HG02884 (cell line): ENCODE measurements at regions not wholly inside any gene's neighbourhood (a gene's known extent, or its start where the extent isn't known, plus 50 kb on each side); places are given as distances from the start of the nearest gene placed in this dataset.
"Not testable (repeated sequence)": the region's sequence is repeated elsewhere in the genome, so short reads cannot be mapped to it uniquely, and the experiment has no call there.

Experiments
- ATAC-seq: cut with Tn5 transposase; IDR thresholded peaks from one replicate; pipeline ENCODE4 v1.9.1; 2021; ENCODE audit warnings: mild to moderate bottlenecking, moderate library complexity; ENCODE audit not compliant: unreplicated experiment

- ATAC-seq, result not testable (repeated sequence)
Observed at GRCh38 chr9:67312504-67312903, 320.2 kb upstream of the SPATA31A3 start.

DNA sequence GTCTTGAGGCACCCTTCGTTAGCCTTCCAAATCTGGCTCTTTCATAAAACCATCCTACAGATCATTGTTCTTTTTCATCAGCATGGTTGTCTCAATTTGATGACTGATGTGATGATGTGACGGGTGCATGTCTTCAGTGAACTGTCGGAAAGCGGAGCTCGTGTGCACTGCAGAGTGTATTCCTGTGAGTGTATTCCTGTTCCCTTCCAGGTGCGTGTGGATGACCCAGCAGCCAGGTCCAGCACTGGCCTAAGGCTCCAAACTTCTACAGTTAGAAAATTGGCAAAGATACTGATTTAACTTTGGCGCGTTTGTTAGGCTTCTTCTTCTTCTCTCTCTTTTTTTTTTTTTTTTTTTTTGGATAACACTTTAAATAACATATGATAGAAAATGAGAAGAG, 314.8 kb upstream of the SPATA31A3 start:
- ATAC-seq, result not testable (repeated sequence)

DNA sequence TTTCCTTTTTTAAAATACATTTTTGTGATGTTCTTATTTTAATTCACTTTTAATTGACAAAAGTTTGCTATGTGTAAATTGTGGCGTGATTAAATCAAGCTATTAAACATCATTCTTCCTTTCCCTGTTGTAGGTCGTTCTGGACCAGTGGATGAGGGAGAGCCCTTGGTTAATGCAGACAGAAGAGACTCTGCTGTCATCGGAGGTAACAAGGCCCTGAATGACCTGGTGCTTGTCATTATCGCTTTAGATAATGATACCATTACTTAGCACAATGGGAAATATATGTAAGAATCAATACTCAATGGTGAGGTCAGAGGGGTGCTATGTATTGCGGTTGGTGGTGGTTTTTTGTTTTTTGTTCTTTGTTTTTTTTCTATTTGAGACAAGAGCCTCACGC, 296.4 kb upstream of the SPATA31A3 start:
- ATAC-seq, result not testable (repeated sequence)

GRCh38 chr9:67288117-67288735, 295.9 kb upstream of the SPATA31A3 start:
- not testable (repeated sequence) for ATAC-seq

- not testable (repeated sequence) for ATAC-seq
Observed at GRCh38 chr9:67284299-67284698, 291.9 kb upstream of the SPATA31A3 start.

- ATAC-seq, result not testable (repeated sequence)
Observed at GRCh38 chr9:67281574-67281973, 289.2 kb upstream of the SPATA31A3 start.

- not testable (repeated sequence) for ATAC-seq
Observed at GRCh38 chr9:67269692-67270091, 277.3 kb upstream of the SPATA31A3 start.

DNA sequence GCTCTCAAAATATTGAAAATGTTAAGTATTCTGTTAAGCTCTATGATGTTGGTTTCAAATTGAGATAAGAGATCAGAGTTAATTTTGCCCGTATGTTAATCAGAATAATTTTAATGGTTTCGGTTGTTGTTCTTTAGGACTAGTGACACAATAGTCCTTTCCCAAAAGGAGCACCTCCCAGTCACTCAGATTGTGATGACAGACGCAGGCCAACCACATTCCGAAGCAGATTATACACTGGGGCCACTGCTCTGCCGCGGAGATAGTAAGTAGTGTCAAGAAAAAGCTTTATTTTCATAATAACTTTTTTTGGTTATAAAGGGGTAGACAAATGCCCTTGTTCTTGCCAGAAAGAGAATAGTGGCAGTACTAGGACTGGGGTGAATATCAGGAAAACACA, 265.5 kb upstream of the SPATA31A3 start:
- not testable (repeated sequence) for ATAC-seq

DNA sequence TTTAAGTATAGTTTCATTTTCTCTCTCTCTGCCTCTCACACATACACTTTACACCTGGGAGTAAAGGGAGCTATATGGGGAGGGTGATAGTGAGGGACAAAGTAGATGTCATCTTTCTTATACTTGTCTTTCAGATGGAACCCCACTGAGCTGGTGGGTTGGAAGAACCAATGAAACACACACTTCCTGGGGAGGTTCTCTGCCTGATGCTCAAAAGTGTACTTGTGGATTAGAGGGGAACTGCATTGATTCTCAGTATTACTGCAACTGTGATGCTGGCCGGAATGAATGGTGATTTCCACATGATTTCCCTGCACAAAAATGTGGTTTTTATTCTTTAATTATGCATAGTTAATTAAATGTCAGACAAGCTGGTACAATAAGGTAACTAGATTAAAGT, 256.6 kb upstream of the SPATA31A3 start:
- ATAC-seq, result not testable (repeated sequence)

DNA sequence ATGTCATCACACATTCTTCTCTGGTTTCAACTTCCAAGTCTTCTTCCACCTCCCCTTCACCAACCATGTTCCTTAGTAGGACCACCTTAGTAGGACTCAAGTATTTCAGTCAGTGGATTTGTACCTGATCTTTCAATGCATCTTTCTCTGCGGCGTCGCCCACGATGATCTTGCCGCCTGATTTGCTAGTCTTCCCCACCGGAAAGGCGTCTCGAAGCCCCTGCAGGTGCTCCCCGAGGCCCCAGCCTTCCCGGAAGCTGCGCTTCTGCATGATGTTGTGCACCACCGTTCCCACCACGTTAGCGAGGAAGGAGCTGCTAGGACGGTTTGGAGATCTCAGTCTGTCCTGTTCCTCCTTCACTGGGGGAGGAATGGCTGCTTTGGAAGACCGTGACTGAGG, 219.7 kb upstream of the SPATA31A3 start:
- ATAC-seq, result not testable (repeated sequence)

- ATAC-seq, result not testable (repeated sequence)
Observed at GRCh38 chr9:67210842-67211241, 218.5 kb upstream of the SPATA31A3 start.

- not testable (repeated sequence) for ATAC-seq
Observed at GRCh38 chr9:67208831-67209437, 216.6 kb upstream of the SPATA31A3 start.

- ATAC-seq, result not testable (repeated sequence)
Observed at GRCh38 chr9:67196135-67196534, 203.8 kb upstream of the SPATA31A3 start.

GRCh38 chr9:67195357-67195756, 203.0 kb upstream of the SPATA31A3 start:
- not testable (repeated sequence) for ATAC-seq

DNA sequence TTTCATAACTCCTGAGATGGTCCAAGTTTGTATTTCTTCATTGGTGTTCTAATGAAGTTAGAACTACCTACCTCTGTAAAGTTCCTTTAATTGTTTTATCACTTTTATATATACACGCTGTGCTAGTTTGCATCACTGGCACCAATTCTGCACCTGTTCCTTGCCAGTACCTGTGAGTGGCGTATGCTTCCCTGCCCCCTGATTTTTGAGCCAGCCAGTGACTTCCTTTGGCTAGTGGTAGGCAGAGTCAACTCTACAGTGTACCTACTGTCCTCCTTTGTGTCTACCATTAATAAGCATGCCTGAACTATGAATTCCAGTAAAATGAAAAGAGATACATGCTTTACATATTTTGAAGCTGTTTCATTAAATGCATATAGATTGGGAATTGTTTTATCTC, 186.8 kb upstream of the SPATA31A3 start:
- not testable (repeated sequence) for ATAC-seq

- not testable (repeated sequence) for ATAC-seq
Observed at GRCh38 chr9:67175167-67175566, 182.8 kb upstream of the SPATA31A3 start.

DNA sequence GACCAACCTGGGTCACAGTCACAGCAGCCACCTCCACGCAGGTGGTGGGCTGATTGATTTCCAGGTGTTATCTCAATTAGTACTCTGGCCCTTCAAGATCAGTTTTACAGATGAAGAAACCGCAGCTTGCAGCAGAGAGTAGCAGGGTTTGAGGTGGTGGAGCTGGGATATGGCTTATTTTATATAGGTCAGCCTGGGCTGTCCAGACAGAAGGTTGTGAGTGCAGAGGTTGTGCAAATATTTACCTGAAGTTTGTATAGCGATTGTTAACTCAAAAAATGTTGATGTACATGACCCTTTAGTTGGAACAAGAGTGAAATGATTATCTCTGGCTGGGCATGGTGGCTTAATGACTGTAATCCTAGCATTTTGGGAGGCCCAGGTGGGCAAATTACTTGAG, 179.4 kb upstream of the SPATA31A3 start:
- ATAC-seq, result not testable (repeated sequence)

DNA sequence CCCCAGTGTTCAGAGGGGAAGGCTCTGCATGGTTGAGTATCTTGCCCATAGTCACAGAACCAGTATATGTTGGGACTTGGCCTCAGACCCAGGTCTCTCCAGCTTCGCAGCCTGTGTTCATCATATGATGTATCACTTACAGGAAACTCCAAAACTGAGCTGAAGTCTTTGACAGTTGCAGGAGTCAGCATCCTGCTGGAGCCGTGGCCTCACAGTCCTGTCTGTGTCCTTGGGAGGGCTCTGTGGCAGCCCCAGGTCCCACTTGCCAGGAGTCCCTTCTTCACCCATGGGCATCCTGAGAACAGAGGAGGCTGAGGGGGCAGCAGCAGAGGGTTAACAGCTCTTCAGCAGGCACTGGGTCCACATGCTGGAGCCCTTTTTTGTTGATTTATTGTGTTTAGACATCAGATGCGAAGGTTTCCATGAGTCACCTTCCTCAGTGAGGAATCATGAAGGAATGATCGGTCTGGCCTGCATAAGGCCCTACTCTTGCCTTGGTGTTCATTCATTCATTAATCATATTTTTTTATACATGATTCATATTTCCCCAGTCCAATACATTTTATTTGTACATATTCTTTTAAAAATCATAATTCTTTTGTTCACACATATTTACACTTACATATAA, 176.3 kb upstream of the SPATA31A3 start:
- not testable (repeated sequence) for ATAC-seq

GRCh38 chr9:67166335-67166734, 174.0 kb upstream of the SPATA31A3 start:
- ATAC-seq, result not testable (repeated sequence)

- ATAC-seq, result not testable (repeated sequence)
Observed at GRCh38 chr9:67162827-67163226, 170.5 kb upstream of the SPATA31A3 start.

DNA sequence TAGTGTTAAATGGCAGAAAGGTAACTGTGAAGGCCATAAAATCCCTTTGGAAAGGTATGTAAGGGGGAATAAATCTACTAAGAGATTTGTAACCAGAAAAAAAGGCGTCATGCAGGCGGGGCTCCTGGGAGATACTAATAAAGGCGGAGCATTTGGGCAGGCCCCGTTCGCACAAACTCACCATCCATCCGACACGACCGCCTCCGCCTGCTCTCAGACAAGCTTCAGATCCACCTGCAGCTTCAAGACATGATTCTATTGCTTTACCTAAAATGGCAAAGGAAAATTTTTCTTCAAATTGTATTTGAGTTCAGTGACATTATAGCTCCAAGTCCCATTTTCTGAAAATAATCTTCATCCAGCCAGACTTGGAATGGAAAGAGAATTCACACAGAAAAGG, 162.9 kb upstream of the SPATA31A3 start:
- ATAC-seq, result not testable (repeated sequence)

GRCh38 chr9:67153501-67153900, 161.2 kb upstream of the SPATA31A3 start:
- not testable (repeated sequence) for ATAC-seq
